H9 (cell line): ENCODE measurements at regions not wholly inside any gene's neighbourhood (a gene's known extent, or its start where the extent isn't known, plus 50 kb on each side); places are given as distances from the start of the nearest gene placed in this dataset.

ENCODE experiments used
- DNase-seq: peaks from one replicate; pipeline ENCODE4 v3.0.0-alpha.2; 2017
- H2AFZ ChIP-seq: one replicate; pipeline ENCODE4 v1.6.1; 2013; ENCODE audit warnings: mild to moderate bottlenecking, low read length, control low read depth, moderate library complexity
- H2AK5ac ChIP-seq: 2 replicates; pipeline ENCODE4 v1.6.1; 2013; ENCODE audit warnings: low read length, control low read depth, mixed read lengths; ENCODE audit not compliant: insufficient read length
- H2BK120ac ChIP-seq: one replicate; pipeline ENCODE4 v1.6.1; 2013; ENCODE audit warnings: low read depth, mild to moderate bottlenecking, low read length, control low read depth, inconsistent platforms; ENCODE audit not compliant: poor library complexity, severe bottlenecking
- H2BK12ac ChIP-seq: 2 replicates; pipeline ENCODE4 v1.6.1; 2013; ENCODE audit warnings: low read length, control low read depth, mixed read lengths, low read depth; ENCODE audit not compliant: insufficient read length
- H2BK15ac ChIP-seq: 2 replicates; pipeline ENCODE4 v1.6.1; 2013; ENCODE audit warnings: low read depth, low read length, control low read depth
- H2BK20ac ChIP-seq: one replicate; pipeline ENCODE4 v1.6.1; 2013; ENCODE audit warnings: low read depth, mild to moderate bottlenecking, low read length, control low read depth, inconsistent platforms; ENCODE audit not compliant: poor library complexity, severe bottlenecking
- H2BK5ac ChIP-seq: 2 replicates; pipeline ENCODE4 v1.6.1; 2013; ENCODE audit warnings: low read length, control low read depth, mixed read lengths; ENCODE audit not compliant: insufficient read length
- H3K14ac ChIP-seq: 2 replicates; pipeline ENCODE4 v1.6.1; 2013; ENCODE audit warnings: low read length, control low read depth; ENCODE audit not compliant: insufficient read depth
- H3K18ac ChIP-seq: 2 replicates; pipeline ENCODE4 v1.6.1; 2013; ENCODE audit warnings: low read depth, mild to moderate bottlenecking, mixed read lengths, low read length, control low read depth; ENCODE audit not compliant: insufficient read length
- H3K23ac ChIP-seq: 2 replicates; pipeline ENCODE4 v1.6.1; 2013; ENCODE audit warnings: low read length, control low read depth, mixed read lengths, low read depth; ENCODE audit not compliant: insufficient read length
- H3K23me2 ChIP-seq: 2 replicates; pipeline ENCODE4 v1.6.1; 2013; ENCODE audit warnings: low read depth, mild to moderate bottlenecking, mixed read lengths, low read length, control low read depth; ENCODE audit not compliant: insufficient read length, poor library complexity, severe bottlenecking
- H3K27ac ChIP-seq: 2 replicates; pipeline ENCODE4 v1.5.1; 2013; ENCODE audit warnings: low read length, control low read depth, mixed read lengths, low read depth; ENCODE audit not compliant: insufficient read length
- H3K27me3 ChIP-seq: 2 replicates; pipeline ENCODE4 v1.6.1; 2013; ENCODE audit warnings: low read length, control low read depth, inconsistent platforms; ENCODE audit not compliant: insufficient read depth
- H3K4ac ChIP-seq: 2 replicates; pipeline ENCODE4 v1.6.1; 2013; ENCODE audit warnings: low read depth, mild to moderate bottlenecking, control low read depth, inconsistent platforms, low read length, moderate library complexity
- H3K4me1 ChIP-seq: 2 replicates; pipeline ENCODE4 v1.6.1; 2013; ENCODE audit warnings: low read length, control low read depth, inconsistent platforms; ENCODE audit not compliant: insufficient read depth
- H3K4me2 ChIP-seq: 2 replicates; pipeline ENCODE4 v1.6.1; 2013; ENCODE audit warnings: low read length, control low read depth, mixed read lengths; ENCODE audit not compliant: insufficient read length, insufficient read depth
- H3K56ac ChIP-seq: 2 replicates; pipeline ENCODE4 v1.6.1; 2013; ENCODE audit warnings: low read depth, mild to moderate bottlenecking, mixed read lengths, low read length, control low read depth; ENCODE audit not compliant: insufficient read length
- H3K79me1 ChIP-seq: 2 replicates; pipeline ENCODE4 v1.6.1; 2013; ENCODE audit warnings: low read depth, mild to moderate bottlenecking, moderate library complexity, low read length, control low read depth, inconsistent platforms; ENCODE audit not compliant: insufficient read depth, poor library complexity, severe bottlenecking
- H3K79me2 ChIP-seq: 2 replicates; pipeline ENCODE4 v1.6.1; 2013; ENCODE audit warnings: low read length, control low read depth, inconsistent platforms; ENCODE audit not compliant: insufficient read depth
- H3K9ac ChIP-seq: 2 replicates; pipeline ENCODE4 v1.6.1; 2013; ENCODE audit warnings: low read length, control low read depth, mixed read lengths; ENCODE audit not compliant: insufficient read length; ENCODE audit errors: extremely low read depth
- H3K9me3 ChIP-seq: one replicate; pipeline ENCODE4 v1.6.1; 2013; ENCODE audit warnings: low read depth, low read length, inconsistent platforms; ENCODE audit not compliant: control insufficient read depth
- H3T11ph ChIP-seq: one replicate; pipeline ENCODE4 v1.6.1; 2013; ENCODE audit warnings: mild to moderate bottlenecking, low read length, control low read depth, inconsistent platforms
- H4K20me1 ChIP-seq: one replicate; pipeline ENCODE4 v1.6.1; 2013; ENCODE audit not compliant: control insufficient read depth, insufficient read length, insufficient read depth
- H4K5ac ChIP-seq: 2 replicates; pipeline ENCODE4 v1.6.1; 2013; ENCODE audit warnings: low read depth, mild to moderate bottlenecking, mixed read lengths, low read length, control low read depth; ENCODE audit not compliant: insufficient read length
- H4K8ac ChIP-seq: replicated peaks from 2 replicates; pipeline ENCODE4 v1.6.1; 2013; ENCODE audit warnings: low read length, control low read depth, mixed read lengths, low read depth; ENCODE audit not compliant: insufficient read length
- H4K91ac ChIP-seq: 2 replicates; pipeline ENCODE4 v1.6.1; 2013; ENCODE audit warnings: low read depth, mild to moderate bottlenecking, moderate library complexity, mixed read lengths, low read length, control low read depth; ENCODE audit not compliant: insufficient read length
- H3K27ac Mint-ChIP-seq, 3 experiments: 2 replicates in 2 of 3; 3 replicates in 1 of 3; pipeline ENCODE4 v1.8.0; 2020 to 2021; ENCODE audit warnings: mixed read lengths in 3 of 3, mild to moderate bottlenecking in 1 of 3, moderate library complexity in 1 of 3
- H3K27me3 Mint-ChIP-seq: 2 replicates; pipeline ENCODE4 v1.8.0; 2021; ENCODE audit warnings: low read depth, mild to moderate bottlenecking, moderate library complexity, mixed read lengths
- H3K36me3 Mint-ChIP-seq, 3 experiments: 2 replicates in 2 of 3; 3 replicates in 1 of 3; pipeline ENCODE4 v1.8.0; 2020 to 2021; ENCODE audit warnings: low read depth in 3 of 3, mixed read lengths in 3 of 3; ENCODE audit not compliant: insufficient read depth in 1 of 3
- H3K4me1 Mint-ChIP-seq, 2 experiments: 2 replicates each; pipeline ENCODE4 v1.8.0; 2020; ENCODE audit warnings: mixed read lengths in 2 of 2
- H3K4me3 Mint-ChIP-seq, 2 experiments: 2 replicates in 1 of 2; 3 replicates in 1 of 2; pipeline ENCODE4 v1.8.0; 2020 to 2021; ENCODE audit warnings: mild to moderate bottlenecking in 2 of 2, mixed read lengths in 2 of 2, moderate library complexity in 1 of 2
- H3K9me3 Mint-ChIP-seq, 2 experiments: 2 replicates in 1 of 2; 3 replicates in 1 of 2; pipeline ENCODE4 v1.8.0; 2020; ENCODE audit warnings: mild to moderate bottlenecking in 2 of 2, mixed read lengths in 2 of 2, moderate library complexity in 1 of 2
- WGBS: extraction: QIAGEN DNeasy Blood & Tissue Kit; methylation state at CpG from one replicate; pipeline ENCODE4 v1.1.7; 2013; ENCODE audit warnings: missing lambda C conversion rate, low lambda C conversion rate, mixed read lengths; ENCODE audit not compliant: insufficient read length; ENCODE audit errors: extremely low coverage; 5-methylcytosine and 5-hydroxymethylcytosine counted together
- TF ChIP-seq, protein P1 (sequence below): fragments of 200-600 bp; sonication (generic); conservative IDR thresholded peaks from 3 replicates; pipeline ENCODE4 v1.8.0; 2021; ENCODE audit warnings: antibody characterized with exemption, mild to moderate bottlenecking

GRCh38 chr9:135394699-135395645, 84.6 kb upstream of the PPP1R26 start:
- WGBS: no CpG with 5 or more reads among the region's 5 CpGs
- Histone ChIP-seq H4K91ac (no peak overlapping the region), H3K4me2 (no peak overlapping the region), H3T11ph (no peak overlapping the region), H4K8ac (no peak overlapping the region), H2BK20ac (no peak overlapping the region), H3K79me1 (no peaks in the 10 kb centered on the region), H3K23ac (no peak overlapping the region), H2AFZ (no peak overlapping the region), H3K4me1 (no peaks in the 10 kb centered on the region), H3K9me3 (peaks cover 9% of the 10 kb centered on the region), H3K18ac (no peak overlapping the region), H2BK15ac (no peak overlapping the region), H2BK120ac (no peak overlapping the region), H3K27ac (no peak overlapping the region), H3K14ac (no peak overlapping the region), H4K5ac (no peak overlapping the region), H3K79me2 (no peaks in the 10 kb centered on the region), H4K20me1 (no peaks in the 10 kb centered on the region), H2BK12ac (no peak overlapping the region), H2AK5ac (no peak overlapping the region), H3K9ac (no peak overlapping the region), H3K23me2 (no peaks in the 10 kb centered on the region), H3K27me3 (no peaks in the 10 kb centered on the region), H3K56ac (no peak overlapping the region), H2BK5ac (no peak overlapping the region), H3K4ac (no peak overlapping the region)
- no peak for DNase-seq
- H3K4me1 Mint-ChIP-seq: peaks cover 3 to 11% of the 10 kb centered on the region in 2 experiments
- TF ChIP-seq, protein P1, sequence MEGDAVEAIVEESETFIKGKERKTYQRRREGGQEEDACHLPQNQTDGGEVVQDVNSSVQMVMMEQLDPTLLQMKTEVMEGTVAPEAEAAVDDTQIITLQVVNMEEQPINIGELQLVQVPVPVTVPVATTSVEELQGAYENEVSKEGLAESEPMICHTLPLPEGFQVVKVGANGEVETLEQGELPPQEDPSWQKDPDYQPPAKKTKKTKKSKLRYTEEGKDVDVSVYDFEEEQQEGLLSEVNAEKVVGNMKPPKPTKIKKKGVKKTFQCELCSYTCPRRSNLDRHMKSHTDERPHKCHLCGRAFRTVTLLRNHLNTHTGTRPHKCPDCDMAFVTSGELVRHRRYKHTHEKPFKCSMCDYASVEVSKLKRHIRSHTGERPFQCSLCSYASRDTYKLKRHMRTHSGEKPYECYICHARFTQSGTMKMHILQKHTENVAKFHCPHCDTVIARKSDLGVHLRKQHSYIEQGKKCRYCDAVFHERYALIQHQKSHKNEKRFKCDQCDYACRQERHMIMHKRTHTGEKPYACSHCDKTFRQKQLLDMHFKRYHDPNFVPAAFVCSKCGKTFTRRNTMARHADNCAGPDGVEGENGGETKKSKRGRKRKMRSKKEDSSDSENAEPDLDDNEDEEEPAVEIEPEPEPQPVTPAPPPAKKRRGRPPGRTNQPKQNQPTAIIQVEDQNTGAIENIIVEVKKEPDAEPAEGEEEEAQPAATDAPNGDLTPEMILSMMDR: no peak
- no peak overlapping the region; a peak in 2 of 7 replicates for H3K27ac Mint-ChIP-seq
- H3K36me3 Mint-ChIP-seq: peaks cover 3 to 25% (median 5%) of the 10 kb centered on the region in 3 experiments
- H3K4me3 Mint-ChIP-seq: no peak overlapping the region
- H3K27me3 Mint-ChIP-seq: peaks cover 5% of the 10 kb centered on the region
- peaks cover 25 to 31% of the 10 kb centered on the region in 2 experiments for H3K9me3 Mint-ChIP-seq
